Lower leg skin (tissue), 3 donors: ENCODE measurements at regions not wholly inside any gene's neighbourhood (a gene's known extent, or its start where the extent isn't known, plus 50 kb on each side); places are given as distances from the start of the nearest gene placed in this dataset.

ENCODE experiments used
- CTCF ChIP-seq, 3 donors: fragments of 450-650 bp; IDR thresholded peaks; one replicate each; pipeline ENCODE4 v1.5.1; 2016; ENCODE audit warnings: antibody characterized with exemption in 3 of 3, mild to moderate bottlenecking in 3 of 3, moderate library complexity in 2 of 3
- POLR2A ChIP-seq, 2 donors: fragments of 450-650 bp; IDR thresholded peaks; one replicate each; pipeline ENCODE4 v1.6.1; 2016 to 2017; ENCODE audit warnings: antibody characterized with exemption in 2 of 2, mild to moderate bottlenecking in 1 of 2, moderate library complexity in 1 of 2

- TF ChIP-seq POLR2A (IDR thresholded peaks at IDR 0.05) (no peak), CTCF (IDR thresholded peaks at IDR 0.05) (no peak)
These were observed 207.5 kb upstream of the CST7 start for GRCh38 chr20:24741493-24742072.
